ENCODE measurements at regions not wholly inside any gene's neighbourhood (a gene's known extent, or its start where the extent isn't known, plus 50 kb on each side); places are given as distances from the start of the nearest gene placed in this dataset.
"Not testable (repeated sequence)": the region's sequence is repeated elsewhere in the genome, so short reads cannot be mapped to it uniquely, and the experiment has no call there.

- H3K27ac ChIP-seq: no peak overlapping the region
- CTCF ChIA-PET: interaction anchor here (0.5 kb wide), 1 partner anchor 31 kb away, joined by 7 read pairs; no protein-coding TSS in a partner anchor
- POLR2A ChIA-PET (ENCODE audit: low non-redundant PET): no interaction called here
- no peak for TF ChIP-seq CTCF (conservative IDR thresholded peaks at IDR 0.05; ENCODE audit: low read depth)
- no peak for DNase-seq (ENCODE audit: low spot score)
These were observed 231.9 kb downstream of the NDUFS4 start for GRCh38 chr5:53792338-53792737.

GRCh38 chr5:53799644-53800043 is 239.2 kb downstream of the NDUFS4 start:
- CTCF ChIA-PET: interaction anchor here (0.7 kb wide), 1 partner anchor 16 kb away, joined by 3 read pairs; no protein-coding TSS in a partner anchor
- H3K27ac ChIP-seq; DNase-seq (ENCODE audit: low spot score); POLR2A ChIA-PET (ENCODE audit: low non-redundant PET): not testable (repeated sequence)

- POLR2A ChIA-PET (ENCODE audit: low non-redundant PET); H3K27ac ChIP-seq; CTCF ChIA-PET; DNase-seq (ENCODE audit: low spot score): not testable (repeated sequence)
These were observed 248.0 kb downstream of the NDUFS4 start for GRCh38 chr5:53808392-53808791.

- DNase-seq (ENCODE audit: low spot score): no peak
- no peak overlapping the region for H3K27ac ChIP-seq
- POLR2A ChIA-PET (ENCODE audit: low non-redundant PET): no interaction called here
- CTCF ChIA-PET: interaction anchor here (0.9 kb wide), 1 partner anchor 42 kb away, joined by 3 read pairs; no protein-coding TSS in a partner anchor
- TF ChIP-seq CTCF (conservative IDR thresholded peaks at IDR 0.05; ENCODE audit: low read depth): no peak
These were observed 254.4 kb downstream of the NDUFS4 start for GRCh38 chr5:53814819-53815218.

GRCh38 chr5:53815471-53815870 is 255.0 kb downstream of the NDUFS4 start:
- H3K27ac ChIP-seq: no peak overlapping the region
- TF ChIP-seq CTCF (conservative IDR thresholded peaks at IDR 0.05; ENCODE audit: low read depth): no peak
- CTCF ChIA-PET: interaction anchor here (0.9 kb wide), 1 partner anchor 43 kb away, joined by 3 read pairs; no protein-coding TSS in a partner anchor
- DNase-seq (ENCODE audit: low spot score): no peak
- POLR2A ChIA-PET (ENCODE audit: low non-redundant PET): no interaction called here

- ChIA-PET POLR2A (ENCODE audit: low non-redundant PET) (no interaction called here), CTCF (interaction anchor here (0.5 to 0.8 kb wide), 4 partner anchors 12 to 679 kb away, joined by 3 read pairs; no protein-coding TSS in a partner anchor)
- TF ChIP-seq CTCF (conservative IDR thresholded peaks at IDR 0.05; ENCODE audit: low read depth): no peak
- DNase-seq (ENCODE audit: low spot score): no peak
- H3K27ac ChIP-seq: no peak overlapping the region
These were observed 256.7 kb downstream of the NDUFS4 start for GRCh38 chr5:53817183-53817582.

- TF ChIP-seq CTCF (conservative IDR thresholded peaks at IDR 0.05; ENCODE audit: low read depth): no peak
- DNase-seq (ENCODE audit: low spot score): no peak
- CTCF ChIA-PET: interaction anchor here (0.6 kb wide), 1 partner anchor 359 kb away, joined by 3 read pairs; no protein-coding TSS in a partner anchor
- no peak overlapping the region for H3K27ac ChIP-seq
- POLR2A ChIA-PET (ENCODE audit: low non-redundant PET): no interaction called here
These were observed 259.0 kb downstream of the NDUFS4 start for GRCh38 chr5:53819482-53819881.
